RWPE2 (cell line): ENCODE measurements at regions not wholly inside any gene's neighbourhood (a gene's known extent, or its start where the extent isn't known, plus 50 kb on each side); places are given as distances from the start of the nearest gene placed in this dataset.

Experiments used
- ATAC-seq: fragments of 200-7000 bp; cut with Tn5 transposase; 3 replicates; pipeline ENCODE4 v1.9.1; 2021; ENCODE audit warnings: low read depth
- DNase-seq: peaks from one replicate; pipeline ENCODE4 v3.0.0-alpha.2; 2020; ENCODE audit warnings: low spot score
- H3K27ac ChIP-seq: fragments of 450-650 bp; 2 replicates; pipeline ENCODE4 v1.5.1; 2017; ENCODE audit warnings: mild to moderate bottlenecking; ENCODE audit not compliant: poor library complexity, severe bottlenecking
- H3K27me3 ChIP-seq: fragments of 250-450 bp; sonication (Bioruptor Pico); 2 replicates; pipeline ENCODE4 v1.5.1; 2021; ENCODE audit warnings: mild to moderate bottlenecking, moderate library complexity; ENCODE audit not compliant: insufficient read depth, poor library complexity, severe bottlenecking
- H3K36me3 ChIP-seq: fragments of 250-450 bp; sonication (Bioruptor Pico); 2 replicates; pipeline ENCODE4 v1.5.1; 2020; ENCODE audit warnings: low read depth, mild to moderate bottlenecking, moderate library complexity
- H3K4me1 ChIP-seq: fragments of 250-450 bp; sonication (Bioruptor Pico); 2 replicates; pipeline ENCODE4 v1.5.1; 2021; ENCODE audit warnings: mild to moderate bottlenecking, moderate library complexity; ENCODE audit not compliant: insufficient read depth, poor library complexity, severe bottlenecking
- H3K4me3 ChIP-seq: fragments of 250-450 bp; sonication (Bioruptor Pico); 2 replicates; pipeline ENCODE4 v1.5.1; 2021; ENCODE audit warnings: mild to moderate bottlenecking, moderate library complexity; ENCODE audit not compliant: severe bottlenecking
- H3K9me3 ChIP-seq: fragments of 250-450 bp; sonication (Bioruptor Pico); 2 replicates; pipeline ENCODE4 v1.5.1; 2021; ENCODE audit warnings: mild to moderate bottlenecking, moderate library complexity; ENCODE audit not compliant: severe bottlenecking
- CTCF ChIP-seq: fragments of 450-650 bp; IDR thresholded peaks from one replicate; pipeline ENCODE4 v1.5.1; 2017; ENCODE audit warnings: mild to moderate bottlenecking, moderate library complexity; ENCODE audit not compliant: poor library complexity, severe bottlenecking

- H3K4me1 ChIP-seq, result no peaks in the 10 kb centered on the region
- no peak overlapping the region for H3K4me3 ChIP-seq
- TF ChIP-seq CTCF, result no peak
- no peaks in the 10 kb centered on the region for H3K9me3 ChIP-seq
- ATAC-seq, result no peak
- no peaks in the 10 kb centered on the region for H3K36me3 ChIP-seq
- H3K27ac ChIP-seq, result no peak overlapping the region
- no peak for DNase-seq
- H3K27me3 ChIP-seq, result peaks cover 28% of the 10 kb centered on the region
Measured at GRCh38 chr7:32293833-32294232, 196.3 kb downstream of the LSM5 start.

- Histone ChIP-seq H3K4me3 (no peak overlapping the region), H3K27me3 (no peaks in the 10 kb centered on the region), H3K9me3 (no peaks in the 10 kb centered on the region), H3K36me3 (no peaks in the 10 kb centered on the region), H3K27ac (no peak overlapping the region), H3K4me1 (no peaks in the 10 kb centered on the region)
- ATAC-seq (no peak), DNase-seq (no peak)
- no peak for TF ChIP-seq CTCF
Measured at GRCh38 chr7:32289651-32290414, 200.3 kb downstream of the LSM5 start.

DNA sequence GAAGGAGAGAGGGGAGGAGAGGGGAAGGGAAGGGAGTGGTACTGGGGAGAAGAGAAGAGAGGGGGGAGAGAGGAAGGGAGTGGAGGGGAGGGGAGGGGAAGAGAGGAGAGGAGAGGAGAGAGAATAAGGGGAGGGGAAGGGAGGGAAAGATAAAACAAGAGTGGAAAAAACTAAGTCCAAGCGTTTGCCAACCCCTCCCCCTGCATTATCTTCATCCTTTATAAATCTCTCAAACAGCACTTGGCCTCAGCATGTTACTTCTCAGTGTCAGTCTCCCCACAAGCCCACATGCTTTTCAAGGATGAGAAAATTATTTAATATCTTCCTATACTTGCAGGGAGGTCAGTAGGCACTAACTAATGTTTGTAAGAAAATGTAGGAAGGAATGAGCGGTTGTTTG is 204.5 kb downstream of the LSM5 start:
- no peak overlapping the region for H3K4me3 ChIP-seq
- H3K27ac ChIP-seq, result no peak overlapping the region
- no peak for ATAC-seq
- no peaks in the 10 kb centered on the region for H3K36me3 ChIP-seq
- H3K27me3 ChIP-seq, result no peaks in the 10 kb centered on the region
- H3K4me1 ChIP-seq, result no peaks in the 10 kb centered on the region
- TF ChIP-seq CTCF, result no peak
- no peaks in the 10 kb centered on the region for H3K9me3 ChIP-seq
- DNase-seq, result no peak

DNA sequence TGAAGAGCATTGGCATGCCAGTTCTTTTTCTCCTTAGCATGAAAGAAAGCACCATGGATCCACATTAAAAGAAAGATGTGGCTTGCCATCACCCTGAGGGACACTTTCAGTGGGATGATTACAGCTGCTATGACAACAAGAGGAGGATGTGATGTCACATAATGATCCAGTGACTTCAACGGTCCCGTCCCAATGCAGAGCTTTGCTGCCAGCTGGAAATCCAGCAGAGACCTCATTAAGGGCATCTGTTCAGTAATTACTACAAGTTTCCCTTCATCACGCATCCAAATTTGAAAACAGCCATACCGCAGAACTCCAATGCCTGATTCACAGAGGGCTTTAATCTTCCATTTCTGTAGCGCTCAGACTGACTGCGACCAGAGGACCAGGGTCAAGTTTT is 206.6 kb downstream of the LSM5 start:
- TF ChIP-seq CTCF, result no peak
- DNase-seq, result no peak
- no peak overlapping the region for H3K4me3 ChIP-seq
- H3K36me3 ChIP-seq, result no peaks in the 10 kb centered on the region
- no peak for ATAC-seq
- no peak overlapping the region for H3K27ac ChIP-seq
- no peaks in the 10 kb centered on the region for H3K9me3 ChIP-seq
- peaks cover 6% of the 10 kb centered on the region for H3K27me3 ChIP-seq
- H3K4me1 ChIP-seq, result no peaks in the 10 kb centered on the region

DNA sequence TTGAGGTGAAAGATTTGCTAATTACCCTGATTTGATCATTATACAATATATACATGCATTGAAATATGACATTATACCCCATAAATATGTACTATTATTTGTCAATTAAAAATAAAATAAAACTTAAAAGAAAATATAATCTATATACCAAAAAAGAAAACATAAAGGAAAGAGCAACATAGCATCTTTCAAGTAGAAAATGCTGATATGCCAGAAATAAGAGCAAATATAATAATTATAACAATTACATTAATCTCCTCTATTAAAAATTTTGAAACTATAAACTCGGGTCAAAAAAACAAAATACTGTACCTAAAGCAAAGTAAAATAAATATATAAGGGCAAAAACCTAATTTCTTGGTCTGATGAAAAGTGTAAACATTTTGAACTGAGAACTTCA is 209.3 kb upstream of the PDE1C start:
- DNase-seq (no peak), ATAC-seq (no peak)
- Histone ChIP-seq H3K4me3 (no peak overlapping the region), H3K27ac (no peak overlapping the region), H3K4me1 (no peaks in the 10 kb centered on the region), H3K9me3 (no peaks in the 10 kb centered on the region), H3K27me3 (peaks cover 8% of the 10 kb centered on the region), H3K36me3 (no peaks in the 10 kb centered on the region)
- no peak for TF ChIP-seq CTCF
